NCI-H146 treated with DMSO at 0.1 percent for 48 hours (cell line): ENCODE measurements at regions not wholly inside any gene's neighbourhood (a gene's known extent, or its start where the extent isn't known, plus 50 kb on each side); places are given as distances from the start of the nearest gene placed in this dataset.
"Not testable (repeated sequence)": the region's sequence is repeated elsewhere in the genome, so short reads cannot be mapped to it uniquely, and the experiment has no call there.

ENCODE experiments used
- DNase-seq: peaks from one replicate; lab custom pipeline; 2025; ENCODE audit not compliant: unreplicated experiment; lab: John Stamatoyannopoulos, UW

- DNase-seq, result no peak
These were observed 564.1 kb downstream of the GBE1 start for GRCh38 chr3:81197386-81197785.

GRCh38 chr3:81195478-81195877, 566.0 kb downstream of the GBE1 start:
- no peak for DNase-seq

GRCh38 chr3:81186412-81186811, 575.0 kb downstream of the GBE1 start:
- DNase-seq, result no peak

- DNase-seq, result not testable (repeated sequence)
These were observed 579.2 kb downstream of the GBE1 start for GRCh38 chr3:81182086-81182875.

- DNase-seq, result no peak
These were observed 587.9 kb downstream of the GBE1 start for GRCh38 chr3:81173514-81173913.

GRCh38 chr3:81170298-81170697, 591.1 kb downstream of the GBE1 start:
- DNase-seq, result no peak

- DNase-seq, result no peak
These were observed 596.6 kb downstream of the GBE1 start for GRCh38 chr3:81164806-81165205.

- no peak for DNase-seq
These were observed 599.6 kb downstream of the GBE1 start for GRCh38 chr3:81161851-81162250.

GRCh38 chr3:81161100-81161499, 600.3 kb downstream of the GBE1 start:
- DNase-seq, result no peak

GRCh38 chr3:81154611-81155143, 606.8 kb downstream of the GBE1 start:
- DNase-seq, result no peak

- no peak for DNase-seq
These were observed 609.3 kb downstream of the GBE1 start for GRCh38 chr3:81152156-81152555.

GRCh38 chr3:81132995-81133394, 628.5 kb downstream of the GBE1 start:
- DNase-seq, result no peak

- DNase-seq, result no peak
These were observed 655.5 kb downstream of the GBE1 start for GRCh38 chr3:81105789-81106488.

- no peak for DNase-seq
These were observed 656.2 kb downstream of the GBE1 start for GRCh38 chr3:81105206-81105605.

GRCh38 chr3:81097889-81098288, 663.6 kb downstream of the GBE1 start:
- DNase-seq, result no peak

GRCh38 chr3:81095956-81096355, 665.5 kb downstream of the GBE1 start:
- no peak for DNase-seq

- no peak for DNase-seq
These were observed 666.5 kb downstream of the GBE1 start for GRCh38 chr3:81094986-81095385.

GRCh38 chr3:81087607-81088006, 673.8 kb downstream of the GBE1 start:
- no peak for DNase-seq

- DNase-seq, result no peak
These were observed 675.1 kb downstream of the GBE1 start for GRCh38 chr3:81086348-81086747.

GRCh38 chr3:81080608-81081007, 680.8 kb downstream of the GBE1 start:
- DNase-seq, result no peak

- DNase-seq, result no peak
These were observed 688.9 kb downstream of the GBE1 start for GRCh38 chr3:81072591-81072990.

- no peak for DNase-seq
These were observed 692.9 kb downstream of the GBE1 start for GRCh38 chr3:81068546-81068945.
